ENCODE measurements at regions not wholly inside any gene's neighbourhood (a gene's known extent, or its start where the extent isn't known, plus 50 kb on each side); places are given as distances from the start of the nearest gene placed in this dataset.
"Not testable (repeated sequence)": the region's sequence is repeated elsewhere in the genome, so short reads cannot be mapped to it uniquely, and the experiment has no call there.

GRCh38 chr13:54234607-54235006 lies 1206.0 kb downstream of the OLFM4 start:
- Histone ChIP-seq H3K4me3 (replicated peaks; ENCODE audit: low read depth, low read length) (no peak overlapping the region), H3K27me3 (replicated peaks; ENCODE audit: control insufficient read depth, insufficient read depth, low read length) (no peaks in the 10 kb centered on the region), H3K36me3 (ENCODE audit: control insufficient read depth, insufficient read depth, low read length) (no peaks in the 10 kb centered on the region)
- TF ChIP-seq CTCF (IDR thresholded peaks at IDR 0.05; ENCODE audit: insufficient read depth, low read length, poor library complexity, severe bottlenecking), result no peak
- no peak for DNase-seq (ENCODE audit: extremely low read depth, insufficient read length)

GRCh38 chr13:54241719-54242118 lies 1213.1 kb downstream of the OLFM4 start:
- Histone ChIP-seq H3K36me3 (ENCODE audit: control insufficient read depth, insufficient read depth, low read length) (no peaks in the 10 kb centered on the region), H3K4me3 (replicated peaks; ENCODE audit: low read depth, low read length) (no peak overlapping the region), H3K27me3 (replicated peaks; ENCODE audit: control insufficient read depth, insufficient read depth, low read length) (no peaks in the 10 kb centered on the region)
- TF ChIP-seq CTCF (IDR thresholded peaks at IDR 0.05; ENCODE audit: insufficient read depth, low read length, poor library complexity, severe bottlenecking), result no peak
- DNase-seq (ENCODE audit: extremely low read depth, insufficient read length), result no peak

GRCh38 chr13:54248306-54248705 lies 1219.7 kb downstream of the OLFM4 start:
- no peak for TF ChIP-seq CTCF (IDR thresholded peaks at IDR 0.05; ENCODE audit: insufficient read depth, low read length, poor library complexity, severe bottlenecking)
- DNase-seq (ENCODE audit: extremely low read depth, insufficient read length), result no peak
- Histone ChIP-seq H3K4me3 (replicated peaks; ENCODE audit: low read depth, low read length) (no peak overlapping the region), H3K27me3 (replicated peaks; ENCODE audit: control insufficient read depth, insufficient read depth, low read length) (no peaks in the 10 kb centered on the region), H3K36me3 (ENCODE audit: control insufficient read depth, insufficient read depth, low read length) (no peaks in the 10 kb centered on the region)

GRCh38 chr13:54261856-54262255 lies 1233.2 kb downstream of the OLFM4 start:
- H3K27me3 ChIP-seq (replicated peaks; ENCODE audit: control insufficient read depth, insufficient read depth, low read length), result no peaks in the 10 kb centered on the region
- no peak overlapping the region for H3K4me3 ChIP-seq (replicated peaks; ENCODE audit: low read depth, low read length)
- TF ChIP-seq CTCF (IDR thresholded peaks at IDR 0.05; ENCODE audit: insufficient read depth, low read length, poor library complexity, severe bottlenecking), result no peak
- no peaks in the 10 kb centered on the region for H3K36me3 ChIP-seq (ENCODE audit: control insufficient read depth, insufficient read depth, low read length)
- no peak for DNase-seq (ENCODE audit: extremely low read depth, insufficient read length)

- no peak for TF ChIP-seq CTCF (IDR thresholded peaks at IDR 0.05; ENCODE audit: insufficient read depth, low read length, poor library complexity, severe bottlenecking)
- Histone ChIP-seq H3K4me3 (replicated peaks; ENCODE audit: low read depth, low read length) (no peak overlapping the region), H3K27me3 (replicated peaks; ENCODE audit: control insufficient read depth, insufficient read depth, low read length) (no peaks in the 10 kb centered on the region), H3K36me3 (ENCODE audit: control insufficient read depth, insufficient read depth, low read length) (no peaks in the 10 kb centered on the region)
- DNase-seq (ENCODE audit: extremely low read depth, insufficient read length), result no peak
Observed at GRCh38 chr13:54263868-54264267, 1235.3 kb downstream of the OLFM4 start.

GRCh38 chr13:54267253-54267668 lies 1238.6 kb downstream of the OLFM4 start:
- not testable (repeated sequence) for H3K27me3 ChIP-seq (replicated peaks; ENCODE audit: control insufficient read depth, insufficient read depth, low read length); DNase-seq (ENCODE audit: extremely low read depth, insufficient read length); H3K36me3 ChIP-seq (ENCODE audit: control insufficient read depth, insufficient read depth, low read length); H3K4me3 ChIP-seq (replicated peaks; ENCODE audit: low read depth, low read length)

- not testable (repeated sequence) for H3K27me3 ChIP-seq (replicated peaks; ENCODE audit: control insufficient read depth, insufficient read depth, low read length); DNase-seq (ENCODE audit: extremely low read depth, insufficient read length)
Observed at GRCh38 chr13:54268013-54268695, 1239.5 kb downstream of the OLFM4 start.

More at GRCh38 chr13:54268013-54268695, 1239.5 kb downstream of the OLFM4 start:
- H3K4me3 ChIP-seq (replicated peaks; ENCODE audit: low read depth, low read length); H3K36me3 ChIP-seq (ENCODE audit: control insufficient read depth, insufficient read depth, low read length): not testable (repeated sequence)

Data from GM06990 (cell line).